H1 (cell line): ENCODE measurements at regions not wholly inside any gene's neighbourhood (a gene's known extent, or its start where the extent isn't known, plus 50 kb on each side); places are given as distances from the start of the nearest gene placed in this dataset.

Experiments
- ASH2L ChIP-seq: fragments of 200-600, 300-600 bp; sonication (generic); IDR thresholded peaks from one replicate; pipeline ENCODE4 v1.7.1; 2017; ENCODE audit warnings: low read length
- BACH1 ChIP-seq: IDR thresholded peaks from 2 replicates; pipeline ENCODE4 v1.6.1; 2012; ENCODE audit warnings: low read length, improper control_type of control experiment
- FOSL1 ChIP-seq: IDR thresholded peaks from 2 replicates; pipeline ENCODE4 v1.6.1; 2011; ENCODE audit warnings: mild to moderate bottlenecking, low read depth, low read length, moderate library complexity; ENCODE audit not compliant: insufficient read depth
- JUND ChIP-seq: IDR thresholded peaks from 2 replicates; pipeline ENCODE4 v1.6.1; 2011; ENCODE audit warnings: mild to moderate bottlenecking, improper control_type of control experiment, low read length
- MAFK ChIP-seq: IDR thresholded peaks from 2 replicates; pipeline ENCODE4 v1.6.1; 2012; ENCODE audit warnings: low read depth, mild to moderate bottlenecking, improper control_type of control experiment, low read length
- NANOG ChIP-seq: IDR thresholded peaks from 2 replicates; pipeline ENCODE4 v1.6.1; 2011; ENCODE audit warnings: low read length, low read depth, mild to moderate bottlenecking, inconsistent platforms; ENCODE audit not compliant: insufficient read depth, poor library complexity, severe bottlenecking
- NRF1 ChIP-seq: IDR thresholded peaks from 2 replicates; pipeline ENCODE4 v1.6.1; 2011; ENCODE audit warnings: mild to moderate bottlenecking, low read depth, low read length, improper control_type of control experiment
- POLR2AphosphoS5 ChIP-seq: IDR thresholded peaks from 2 replicates; pipeline ENCODE4 v1.6.1; 2011; ENCODE audit warnings: low read depth, low read length
- RAD21 ChIP-seq, 2 experiments: IDR thresholded peaks in 1 of 2; conservative IDR thresholded peaks in 1 of 2; 2 replicates each; pipeline ENCODE4 v1.6.1; 2011; ENCODE audit warnings: low read depth in 2 of 2, low read length in 2 of 2, improper control_type of control experiment in 1 of 2, inconsistent platforms in 1 of 2, mild to moderate bottlenecking in 1 of 2, moderate library complexity in 1 of 2
- RBBP5 ChIP-seq: IDR thresholded peaks from 2 replicates; pipeline ENCODE4 v1.7.1; 2012; ENCODE audit warnings: low read depth, mild to moderate bottlenecking, inconsistent platforms, low read length, moderate library complexity, borderline replicate concordance
- SIX5 ChIP-seq: IDR thresholded peaks from 2 replicates; pipeline ENCODE4 v1.6.1; 2011; ENCODE audit warnings: mild to moderate bottlenecking, low read depth, low read length
- TEAD4 ChIP-seq: IDR thresholded peaks from 2 replicates; pipeline ENCODE4 v1.6.1; 2012; ENCODE audit warnings: low read depth, low read length, inconsistent platforms, mixed read lengths
- TF ChIP-seq, protein P1 (sequence below): fragments of 300-600 bp; sonication (generic); IDR thresholded peaks from 2 replicates; pipeline ENCODE4 v1.7.1; 2012; ENCODE audit warnings: low read length, moderate library complexity, mild to moderate bottlenecking, inconsistent platforms; ENCODE audit not compliant: insufficient replicate concordance

DNA sequence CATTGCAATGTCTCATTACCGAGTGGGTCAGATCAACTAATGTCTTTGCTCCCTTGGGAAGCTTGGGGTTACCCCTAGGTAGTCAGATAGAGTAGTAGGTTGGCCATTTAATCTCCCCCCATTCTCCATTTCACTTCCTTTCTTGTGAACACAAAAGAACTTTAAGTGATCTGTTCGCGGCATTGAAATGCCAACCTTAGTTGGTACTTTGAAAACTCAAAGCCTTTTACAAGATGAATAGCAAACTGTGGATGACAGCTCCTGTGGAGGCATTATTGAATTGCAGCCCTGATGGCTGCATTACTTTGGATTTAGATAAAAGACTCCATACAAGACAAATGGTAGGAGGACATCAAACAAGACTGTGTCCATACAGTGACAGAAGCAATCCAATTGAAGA is 469.1 kb downstream of the GBA3 start (continued):
- TF ChIP-seq, protein P1, sequence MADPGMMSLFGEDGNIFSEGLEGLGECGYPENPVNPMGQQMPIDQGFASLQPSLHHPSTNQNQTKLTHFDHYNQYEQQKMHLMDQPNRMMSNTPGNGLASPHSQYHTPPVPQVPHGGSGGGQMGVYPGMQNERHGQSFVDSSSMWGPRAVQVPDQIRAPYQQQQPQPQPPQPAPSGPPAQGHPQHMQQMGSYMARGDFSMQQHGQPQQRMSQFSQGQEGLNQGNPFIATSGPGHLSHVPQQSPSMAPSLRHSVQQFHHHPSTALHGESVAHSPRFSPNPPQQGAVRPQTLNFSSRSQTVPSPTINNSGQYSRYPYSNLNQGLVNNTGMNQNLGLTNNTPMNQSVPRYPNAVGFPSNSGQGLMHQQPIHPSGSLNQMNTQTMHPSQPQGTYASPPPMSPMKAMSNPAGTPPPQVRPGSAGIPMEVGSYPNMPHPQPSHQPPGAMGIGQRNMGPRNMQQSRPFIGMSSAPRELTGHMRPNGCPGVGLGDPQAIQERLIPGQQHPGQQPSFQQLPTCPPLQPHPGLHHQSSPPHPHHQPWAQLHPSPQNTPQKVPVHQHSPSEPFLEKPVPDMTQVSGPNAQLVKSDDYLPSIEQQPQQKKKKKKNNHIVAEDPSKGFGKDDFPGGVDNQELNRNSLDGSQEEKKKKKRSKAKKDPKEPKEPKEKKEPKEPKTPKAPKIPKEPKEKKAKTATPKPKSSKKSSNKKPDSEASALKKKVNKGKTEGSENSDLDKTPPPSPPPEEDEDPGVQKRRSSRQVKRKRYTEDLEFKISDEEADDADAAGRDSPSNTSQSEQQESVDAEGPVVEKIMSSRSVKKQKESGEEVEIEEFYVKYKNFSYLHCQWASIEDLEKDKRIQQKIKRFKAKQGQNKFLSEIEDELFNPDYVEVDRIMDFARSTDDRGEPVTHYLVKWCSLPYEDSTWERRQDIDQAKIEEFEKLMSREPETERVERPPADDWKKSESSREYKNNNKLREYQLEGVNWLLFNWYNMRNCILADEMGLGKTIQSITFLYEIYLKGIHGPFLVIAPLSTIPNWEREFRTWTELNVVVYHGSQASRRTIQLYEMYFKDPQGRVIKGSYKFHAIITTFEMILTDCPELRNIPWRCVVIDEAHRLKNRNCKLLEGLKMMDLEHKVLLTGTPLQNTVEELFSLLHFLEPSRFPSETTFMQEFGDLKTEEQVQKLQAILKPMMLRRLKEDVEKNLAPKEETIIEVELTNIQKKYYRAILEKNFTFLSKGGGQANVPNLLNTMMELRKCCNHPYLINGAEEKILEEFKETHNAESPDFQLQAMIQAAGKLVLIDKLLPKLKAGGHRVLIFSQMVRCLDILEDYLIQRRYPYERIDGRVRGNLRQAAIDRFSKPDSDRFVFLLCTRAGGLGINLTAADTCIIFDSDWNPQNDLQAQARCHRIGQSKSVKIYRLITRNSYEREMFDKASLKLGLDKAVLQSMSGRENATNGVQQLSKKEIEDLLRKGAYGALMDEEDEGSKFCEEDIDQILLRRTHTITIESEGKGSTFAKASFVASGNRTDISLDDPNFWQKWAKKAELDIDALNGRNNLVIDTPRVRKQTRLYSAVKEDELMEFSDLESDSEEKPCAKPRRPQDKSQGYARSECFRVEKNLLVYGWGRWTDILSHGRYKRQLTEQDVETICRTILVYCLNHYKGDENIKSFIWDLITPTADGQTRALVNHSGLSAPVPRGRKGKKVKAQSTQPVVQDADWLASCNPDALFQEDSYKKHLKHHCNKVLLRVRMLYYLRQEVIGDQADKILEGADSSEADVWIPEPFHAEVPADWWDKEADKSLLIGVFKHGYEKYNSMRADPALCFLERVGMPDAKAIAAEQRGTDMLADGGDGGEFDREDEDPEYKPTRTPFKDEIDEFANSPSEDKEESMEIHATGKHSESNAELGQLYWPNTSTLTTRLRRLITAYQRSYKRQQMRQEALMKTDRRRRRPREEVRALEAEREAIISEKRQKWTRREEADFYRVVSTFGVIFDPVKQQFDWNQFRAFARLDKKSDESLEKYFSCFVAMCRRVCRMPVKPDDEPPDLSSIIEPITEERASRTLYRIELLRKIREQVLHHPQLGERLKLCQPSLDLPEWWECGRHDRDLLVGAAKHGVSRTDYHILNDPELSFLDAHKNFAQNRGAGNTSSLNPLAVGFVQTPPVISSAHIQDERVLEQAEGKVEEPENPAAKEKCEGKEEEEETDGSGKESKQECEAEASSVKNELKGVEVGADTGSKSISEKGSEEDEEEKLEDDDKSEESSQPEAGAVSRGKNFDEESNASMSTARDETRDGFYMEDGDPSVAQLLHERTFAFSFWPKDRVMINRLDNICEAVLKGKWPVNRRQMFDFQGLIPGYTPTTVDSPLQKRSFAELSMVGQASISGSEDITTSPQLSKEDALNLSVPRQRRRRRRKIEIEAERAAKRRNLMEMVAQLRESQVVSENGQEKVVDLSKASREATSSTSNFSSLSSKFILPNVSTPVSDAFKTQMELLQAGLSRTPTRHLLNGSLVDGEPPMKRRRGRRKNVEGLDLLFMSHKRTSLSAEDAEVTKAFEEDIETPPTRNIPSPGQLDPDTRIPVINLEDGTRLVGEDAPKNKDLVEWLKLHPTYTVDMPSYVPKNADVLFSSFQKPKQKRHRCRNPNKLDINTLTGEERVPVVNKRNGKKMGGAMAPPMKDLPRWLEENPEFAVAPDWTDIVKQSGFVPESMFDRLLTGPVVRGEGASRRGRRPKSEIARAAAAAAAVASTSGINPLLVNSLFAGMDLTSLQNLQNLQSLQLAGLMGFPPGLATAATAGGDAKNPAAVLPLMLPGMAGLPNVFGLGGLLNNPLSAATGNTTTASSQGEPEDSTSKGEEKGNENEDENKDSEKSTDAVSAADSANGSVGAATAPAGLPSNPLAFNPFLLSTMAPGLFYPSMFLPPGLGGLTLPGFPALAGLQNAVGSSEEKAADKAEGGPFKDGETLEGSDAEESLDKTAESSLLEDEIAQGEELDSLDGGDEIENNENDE, result peak; percentile 49
- no peak for TF ChIP-seq SIX5
- no peak for TF ChIP-seq BACH1
- peak; percentile 85 for TF ChIP-seq NANOG
- no peak for TF ChIP-seq JUND
- TF ChIP-seq NRF1, result no peak
- TF ChIP-seq POLR2AphosphoS5, result no peak
- TF ChIP-seq RBBP5, result no peak
- no peak for TF ChIP-seq TEAD4
- TF ChIP-seq MAFK, result no peak
- no peak for TF ChIP-seq RAD21 (IDR thresholded peaks at IDR 0.05 in 1 of 2, conservative IDR thresholded peaks at IDR 0.05 in 1 of 2; ENCODE audit: low read depth in 2 of 2, low read length in 2 of 2)
- no peak for TF ChIP-seq FOSL1
- no peak for TF ChIP-seq ASH2L
